Fibroblast of skin of abdomen (primary cell): ENCODE measurements at regions not wholly inside any gene's neighbourhood (a gene's known extent, or its start where the extent isn't known, plus 50 kb on each side); places are given as distances from the start of the nearest gene placed in this dataset.
"Not testable (repeated sequence)": the region's sequence is repeated elsewhere in the genome, so short reads cannot be mapped to it uniquely, and the experiment has no call there.

Experiments used
- DNase-seq: peaks from one replicate; pipeline ENCODE4 v3.0.0-alpha.2; 2013

GRCh38 chr6:159399751-159400221, 230.6 kb downstream of the FNDC1 start:
- no peak for DNase-seq

GRCh38 chr6:159398633-159399032, 229.4 kb downstream of the FNDC1 start:
- no peak for DNase-seq

GRCh38 chr6:159397753-159398152, 228.6 kb downstream of the FNDC1 start:
- no peak for DNase-seq

- DNase-seq = no peak
Observed at GRCh38 chr6:159395609-159396008, 226.4 kb downstream of the FNDC1 start.

GRCh38 chr6:159392695-159393094, 223.5 kb downstream of the FNDC1 start:
- DNase-seq = not testable (repeated sequence)

GRCh38 chr6:159390381-159390780, 221.2 kb downstream of the FNDC1 start:
- peak; percentile 24 for DNase-seq

GRCh38 chr6:159389695-159390094, 220.5 kb downstream of the FNDC1 start:
- no peak for DNase-seq

GRCh38 chr6:159380114-159380513, 210.9 kb downstream of the FNDC1 start:
- no peak for DNase-seq

GRCh38 chr6:159378411-159379328, 209.5 kb downstream of the FNDC1 start:
- peak; percentile 2 for DNase-seq

GRCh38 chr6:159376516-159377158, 207.4 kb downstream of the FNDC1 start:
- peak; percentile 32 for DNase-seq

- DNase-seq = no peak
Observed at GRCh38 chr6:159375014-159375413, 205.8 kb downstream of the FNDC1 start.

GRCh38 chr6:159373670-159374069, 204.5 kb downstream of the FNDC1 start:
- no peak for DNase-seq

GRCh38 chr6:159372333-159372732, 203.1 kb downstream of the FNDC1 start:
- DNase-seq = no peak

- no peak for DNase-seq
Observed at GRCh38 chr6:159360306-159360705, 191.1 kb downstream of the FNDC1 start.

- no peak for DNase-seq
Observed at GRCh38 chr6:159359581-159360297, 190.5 kb downstream of the FNDC1 start.

GRCh38 chr6:159358562-159358961, 189.4 kb downstream of the FNDC1 start:
- no peak for DNase-seq

- no peak for DNase-seq
Observed at GRCh38 chr6:159357211-159357915, 188.2 kb downstream of the FNDC1 start.

GRCh38 chr6:159353193-159353592, 184.0 kb downstream of the FNDC1 start:
- no peak for DNase-seq

- no peak for DNase-seq
Observed at GRCh38 chr6:159351707-159352106, 182.5 kb downstream of the FNDC1 start.

- no peak for DNase-seq
Observed at GRCh38 chr6:159349915-159350314, 180.7 kb downstream of the FNDC1 start.

GRCh38 chr6:159343709-159344108, 174.5 kb downstream of the FNDC1 start:
- no peak for DNase-seq

- no peak for DNase-seq
Observed at GRCh38 chr6:159342146-159342545, 172.9 kb downstream of the FNDC1 start.
